Gastroesophageal sphincter (tissue), 3 donors: ENCODE measurements at regions not wholly inside any gene's neighbourhood (a gene's known extent, or its start where the extent isn't known, plus 50 kb on each side); places are given as distances from the start of the nearest gene placed in this dataset.

Experiments used
- CTCF ChIP-seq, 4 experiments: fragments of 200-600 bp in 2 of 4; fragments of 450-650 bp in 2 of 4; sonication (generic) in 1 of 4; IDR thresholded peaks; one replicate each; pipeline ENCODE4 v1.5.1; 2017 to 2019; ENCODE audit warnings: antibody characterized with exemption in 4 of 4, mild to moderate bottlenecking in 2 of 4, moderate library complexity in 2 of 4
- POLR2A ChIP-seq, 2 donors: fragments of 450-650 bp; IDR thresholded peaks; one replicate each; pipeline ENCODE4 v1.6.1; 2017; ENCODE audit warnings: antibody characterized with exemption in 2 of 2, mild to moderate bottlenecking in 2 of 2, moderate library complexity in 1 of 2
- POLR2AphosphoS5 ChIP-seq: sonication (generic); formaldehyde crosslinking; IDR thresholded peaks from one replicate; pipeline ENCODE4 v1.6.1; 2017; ENCODE audit warnings: antibody characterized with exemption

- TF ChIP-seq POLR2AphosphoS5 (no peak), POLR2A (IDR thresholded peaks at IDR 0.05) (no peak), CTCF (IDR thresholded peaks at IDR 0.05) (no peak)
Measured at GRCh38 chr4:100722866-100723459, 205.1 kb upstream of the EMCN start.
